ENCODE measurements at regions not wholly inside any gene's neighbourhood (a gene's known extent, or its start where the extent isn't known, plus 50 kb on each side); places are given as distances from the start of the nearest gene placed in this dataset.
"Not testable (repeated sequence)": the region's sequence is repeated elsewhere in the genome, so short reads cannot be mapped to it uniquely, and the experiment has no call there.

DNA sequence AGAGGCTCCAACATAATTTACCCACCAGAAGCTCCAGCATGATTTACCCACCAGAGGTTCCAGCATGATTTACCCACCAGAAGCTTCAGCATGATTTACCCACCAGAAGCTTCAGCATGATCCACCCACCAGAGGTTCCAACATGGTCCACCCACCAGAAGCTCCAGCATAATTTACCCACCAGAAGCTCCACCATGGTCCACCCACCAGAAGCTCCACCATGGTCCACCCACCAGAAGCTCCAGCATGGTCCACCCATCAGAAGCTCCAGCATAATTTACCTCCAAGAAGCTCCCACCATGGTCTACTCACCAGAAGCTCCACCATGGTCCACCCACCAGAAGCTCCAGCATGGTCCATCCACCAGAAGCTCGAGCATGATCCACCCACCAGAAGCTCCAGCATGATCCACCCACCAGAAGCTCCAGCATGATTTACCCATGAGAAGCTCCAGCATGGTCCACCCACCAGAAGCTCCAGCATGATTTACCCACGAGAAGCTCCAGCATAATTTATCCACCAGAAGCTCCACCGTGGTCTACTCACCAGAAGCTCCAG, 137.0 kb upstream of the TPTE start:
- H3K27ac Mint-ChIP-seq; H3K4me1 Mint-ChIP-seq; H3K36me3 Mint-ChIP-seq; H3K27me3 Mint-ChIP-seq; H3K36me3 ChIP-seq (ENCODE audit: control insufficient read depth, insufficient read depth, low read length); H3K4me3 Mint-ChIP-seq; H3K27me3 ChIP-seq (ENCODE audit: control insufficient read depth, insufficient read depth, low read length); H3K4me1 ChIP-seq (ENCODE audit: control insufficient read depth, insufficient read depth, low read length, poor library complexity, severe bottlenecking); H3K9me3 Mint-ChIP-seq; H3K27ac ChIP-seq (ENCODE audit: insufficient read depth, low read length, poor library complexity, severe bottlenecking); DNase-seq; H3K4me3 ChIP-seq (ENCODE audit: low read depth, low read length); ATAC-seq (ENCODE audit: low read depth in 2 of 2): not testable (repeated sequence)
- H3K9me3 ChIP-seq (ENCODE audit: control insufficient read depth in 2 of 2, low read length in 2 of 2): peaks cover 15 to 71% of the 10 kb centered on the region in 2 experiments

DNA sequence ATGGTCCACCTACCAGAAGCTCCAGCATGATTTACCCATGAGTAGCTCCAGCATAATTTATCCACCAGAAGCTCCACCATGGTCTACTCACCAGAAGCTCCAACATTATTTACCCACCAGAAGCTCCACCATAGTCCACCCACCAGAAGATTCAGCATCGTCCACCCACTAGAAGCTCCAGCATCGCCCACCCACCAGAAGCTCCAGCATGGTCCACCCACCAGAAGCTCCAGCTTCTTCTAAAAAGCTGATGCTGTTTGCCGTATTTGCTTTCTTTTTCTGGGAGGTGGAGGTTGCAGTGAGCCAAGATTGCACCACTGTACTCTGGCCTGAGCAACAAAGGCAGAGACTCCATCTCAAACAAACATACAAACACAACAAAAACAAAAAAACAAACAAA, 136.2 kb upstream of the TPTE start:
- H3K27me3 Mint-ChIP-seq; DNase-seq; H3K36me3 ChIP-seq (ENCODE audit: control insufficient read depth, insufficient read depth, low read length); H3K27me3 ChIP-seq (ENCODE audit: control insufficient read depth, insufficient read depth, low read length); H3K27ac Mint-ChIP-seq; H3K36me3 Mint-ChIP-seq; H3K4me3 Mint-ChIP-seq; H3K4me1 ChIP-seq (ENCODE audit: control insufficient read depth, insufficient read depth, low read length, poor library complexity, severe bottlenecking); H3K27ac ChIP-seq (ENCODE audit: insufficient read depth, low read length, poor library complexity, severe bottlenecking); H3K9me3 Mint-ChIP-seq; H3K4me3 ChIP-seq (ENCODE audit: low read depth, low read length); ATAC-seq (ENCODE audit: low read depth in 2 of 2); H3K4me1 Mint-ChIP-seq: not testable (repeated sequence)
- H3K9me3 ChIP-seq (ENCODE audit: control insufficient read depth in 2 of 2, low read length in 2 of 2): peaks cover 15 to 72% of the 10 kb centered on the region in 2 experiments

DNA sequence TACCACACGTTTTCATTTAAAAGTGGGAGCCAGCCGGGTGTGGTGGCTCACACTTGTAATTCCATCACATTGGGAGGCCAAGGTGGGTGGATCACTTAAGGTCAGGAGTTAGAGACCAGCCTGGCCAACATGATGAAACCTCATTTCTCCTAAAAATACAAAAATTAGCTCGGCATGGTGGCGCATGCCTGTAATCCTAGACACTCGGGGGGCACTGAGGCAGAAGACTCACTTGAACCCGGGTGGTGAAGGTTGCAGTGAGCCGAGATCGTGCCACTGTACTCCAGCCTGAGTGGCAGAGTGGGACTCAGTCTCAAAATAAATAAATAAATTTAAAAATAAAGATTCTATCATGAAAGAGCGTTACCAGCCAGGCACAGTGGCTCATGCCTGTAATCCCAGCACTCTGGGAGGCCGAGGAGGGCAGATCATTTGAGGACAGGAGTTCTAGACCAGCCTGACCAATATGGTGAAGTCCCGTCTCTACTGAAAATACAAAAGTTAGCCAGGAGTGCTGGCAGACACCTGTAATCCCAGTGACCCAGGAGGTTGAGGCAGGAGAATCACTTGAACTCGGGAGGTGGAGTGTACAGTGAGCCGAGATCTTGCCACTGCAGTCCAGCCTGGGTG, 135.4 kb upstream of the TPTE start:
- H3K4me3 Mint-ChIP-seq; H3K4me1 Mint-ChIP-seq; DNase-seq; H3K4me1 ChIP-seq (ENCODE audit: control insufficient read depth, insufficient read depth, low read length, poor library complexity, severe bottlenecking); H3K27ac ChIP-seq (ENCODE audit: insufficient read depth, low read length, poor library complexity, severe bottlenecking); H3K27me3 ChIP-seq (ENCODE audit: control insufficient read depth, insufficient read depth, low read length); H3K27me3 Mint-ChIP-seq; H3K36me3 ChIP-seq (ENCODE audit: control insufficient read depth, insufficient read depth, low read length); H3K4me3 ChIP-seq (ENCODE audit: low read depth, low read length); H3K27ac Mint-ChIP-seq; H3K36me3 Mint-ChIP-seq; ATAC-seq (ENCODE audit: low read depth in 2 of 2); H3K9me3 Mint-ChIP-seq: not testable (repeated sequence)
- peaks cover 15 to 67% of the 10 kb centered on the region in 2 experiments for H3K9me3 ChIP-seq (ENCODE audit: control insufficient read depth in 2 of 2, low read length in 2 of 2)

DNA sequence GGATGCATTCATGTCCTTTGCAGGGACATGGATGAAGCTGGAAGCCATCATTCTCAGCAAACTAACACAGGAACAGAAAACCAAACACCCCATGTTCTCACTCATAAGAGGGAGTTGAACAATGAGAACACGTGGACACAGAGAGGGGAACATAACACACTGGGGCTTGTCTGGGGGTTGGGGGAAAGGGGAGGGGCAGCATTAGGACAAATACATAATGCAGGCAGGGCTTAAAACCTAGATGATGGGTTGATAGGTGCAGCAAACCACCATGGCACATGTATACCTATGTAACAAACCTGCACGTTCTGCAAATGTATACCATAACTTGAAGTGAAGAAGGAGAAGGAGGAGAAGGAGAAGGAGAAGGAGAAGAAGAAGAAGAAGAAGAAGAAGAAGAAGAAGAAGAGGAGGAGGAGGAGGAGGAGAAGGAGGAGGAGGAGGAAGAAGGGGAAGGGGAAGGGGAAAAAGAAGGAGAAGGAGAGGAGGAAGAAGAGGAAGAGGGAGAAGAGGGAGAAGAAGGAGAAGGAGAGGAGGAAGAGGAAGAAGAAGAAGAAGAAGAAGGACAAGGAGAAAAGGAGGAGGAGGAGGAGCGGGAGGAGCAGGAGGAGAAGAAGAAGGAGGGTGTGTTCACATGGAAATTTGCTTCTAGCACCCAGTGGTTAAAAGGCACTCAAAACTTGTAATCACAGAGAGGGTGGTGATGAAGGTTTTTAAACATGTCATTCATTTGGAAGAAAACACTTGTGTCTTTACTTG, 133.5 kb upstream of the TPTE start:
- H3K27me3 Mint-ChIP-seq; H3K4me3 Mint-ChIP-seq; H3K4me3 ChIP-seq (ENCODE audit: low read depth, low read length); H3K27ac Mint-ChIP-seq; ATAC-seq (ENCODE audit: low read depth in 2 of 2); H3K36me3 Mint-ChIP-seq; H3K27ac ChIP-seq (ENCODE audit: insufficient read depth, low read length, poor library complexity, severe bottlenecking); H3K36me3 ChIP-seq (ENCODE audit: control insufficient read depth, insufficient read depth, low read length); H3K9me3 Mint-ChIP-seq; DNase-seq; H3K4me1 Mint-ChIP-seq; H3K27me3 ChIP-seq (ENCODE audit: control insufficient read depth, insufficient read depth, low read length); H3K4me1 ChIP-seq (ENCODE audit: control insufficient read depth, insufficient read depth, low read length, poor library complexity, severe bottlenecking): not testable (repeated sequence)
- peaks cover 10 to 53% of the 10 kb centered on the region in 2 experiments for H3K9me3 ChIP-seq (ENCODE audit: control insufficient read depth in 2 of 2, low read length in 2 of 2)

DNA sequence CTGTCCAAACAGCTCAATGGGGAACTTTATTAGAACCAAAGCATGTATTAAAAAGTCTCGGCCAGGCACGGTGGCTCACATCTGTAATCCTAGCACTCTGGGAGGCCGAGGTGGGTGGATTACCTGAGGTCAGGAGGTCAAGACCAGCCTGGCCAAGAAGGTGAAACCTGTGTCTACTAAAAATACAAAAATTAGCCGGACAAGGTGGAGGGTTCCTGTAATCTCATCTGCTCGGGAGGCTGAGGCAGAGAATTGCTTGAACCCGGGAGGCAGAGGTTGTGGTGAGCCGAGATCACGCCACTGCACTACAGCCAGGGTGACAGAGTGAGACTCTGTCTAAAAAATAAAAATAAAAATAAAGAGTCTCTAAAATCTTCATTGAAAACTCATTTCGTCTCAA, 132.8 kb upstream of the TPTE start:
- not testable (repeated sequence) for H3K27ac Mint-ChIP-seq; H3K27ac ChIP-seq (ENCODE audit: insufficient read depth, low read length, poor library complexity, severe bottlenecking); H3K27me3 ChIP-seq (ENCODE audit: control insufficient read depth, insufficient read depth, low read length); H3K36me3 Mint-ChIP-seq; ATAC-seq (ENCODE audit: low read depth in 2 of 2); H3K4me1 Mint-ChIP-seq; H3K4me3 Mint-ChIP-seq; H3K36me3 ChIP-seq (ENCODE audit: control insufficient read depth, insufficient read depth, low read length); H3K9me3 Mint-ChIP-seq; H3K4me1 ChIP-seq (ENCODE audit: control insufficient read depth, insufficient read depth, low read length, poor library complexity, severe bottlenecking); H3K27me3 Mint-ChIP-seq; H3K4me3 ChIP-seq (ENCODE audit: low read depth, low read length); DNase-seq
- peaks cover 8 to 49% of the 10 kb centered on the region in 2 experiments for H3K9me3 ChIP-seq (ENCODE audit: control insufficient read depth in 2 of 2, low read length in 2 of 2)

DNA sequence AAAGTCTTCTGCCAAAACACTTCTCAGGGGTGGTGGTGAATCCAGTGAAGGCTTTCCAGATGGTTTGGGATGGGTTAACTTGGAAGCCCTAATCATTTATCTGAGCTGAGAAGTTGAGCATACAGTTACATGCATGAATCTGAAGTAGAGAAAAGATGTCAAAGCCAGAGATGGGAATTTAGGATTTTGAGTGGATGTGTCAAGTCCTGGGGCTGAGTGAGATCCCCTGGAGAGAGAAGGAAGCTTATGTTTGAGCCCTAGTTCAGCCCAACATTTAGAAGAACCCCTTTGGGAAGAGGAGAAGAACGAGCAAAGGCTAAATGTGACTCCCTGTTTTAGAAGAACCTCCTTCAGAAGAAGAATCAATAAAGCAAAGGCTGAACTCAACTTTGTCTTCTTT, 129.1 kb upstream of the TPTE start:
- DNase-seq; H3K4me3 ChIP-seq (ENCODE audit: low read depth, low read length); H3K36me3 ChIP-seq (ENCODE audit: control insufficient read depth, insufficient read depth, low read length); H3K27me3 ChIP-seq (ENCODE audit: control insufficient read depth, insufficient read depth, low read length); H3K27ac ChIP-seq (ENCODE audit: insufficient read depth, low read length, poor library complexity, severe bottlenecking); H3K4me1 ChIP-seq (ENCODE audit: control insufficient read depth, insufficient read depth, low read length, poor library complexity, severe bottlenecking); H3K27ac Mint-ChIP-seq; ATAC-seq (ENCODE audit: low read depth in 2 of 2); H3K4me1 Mint-ChIP-seq; H3K9me3 Mint-ChIP-seq; H3K27me3 Mint-ChIP-seq; H3K4me3 Mint-ChIP-seq; H3K36me3 Mint-ChIP-seq: not testable (repeated sequence)
- peaks cover 6 to 21% of the 10 kb centered on the region in 2 experiments for H3K9me3 ChIP-seq (ENCODE audit: control insufficient read depth in 2 of 2, low read length in 2 of 2)

DNA sequence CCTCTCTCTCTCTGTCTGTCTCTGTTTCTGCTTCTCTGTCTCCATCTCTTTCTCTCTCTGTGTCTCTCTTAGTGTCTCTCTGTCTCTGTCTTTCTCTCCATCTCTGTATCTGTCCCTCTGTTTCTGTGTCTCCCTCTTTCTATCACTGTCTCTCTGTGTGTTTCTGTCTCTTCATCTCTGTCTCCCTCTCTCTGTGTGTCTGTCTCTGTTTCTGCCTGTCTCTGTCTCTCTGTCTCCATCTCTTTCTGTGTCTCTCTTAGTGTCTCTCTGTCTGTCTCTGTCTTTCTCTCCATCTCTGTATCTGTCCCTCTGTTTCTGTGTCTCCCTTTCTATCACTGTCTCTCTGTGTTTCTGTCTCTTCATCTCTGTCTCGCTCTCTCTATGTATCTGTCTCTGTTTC, 125.4 kb upstream of the TPTE start:
- DNase-seq; H3K9me3 Mint-ChIP-seq; H3K36me3 Mint-ChIP-seq; H3K4me1 Mint-ChIP-seq; H3K4me1 ChIP-seq (ENCODE audit: control insufficient read depth, insufficient read depth, low read length, poor library complexity, severe bottlenecking); H3K27ac Mint-ChIP-seq; H3K4me3 Mint-ChIP-seq; H3K36me3 ChIP-seq (ENCODE audit: control insufficient read depth, insufficient read depth, low read length); H3K27me3 Mint-ChIP-seq; H3K27me3 ChIP-seq (ENCODE audit: control insufficient read depth, insufficient read depth, low read length); H3K9me3 ChIP-seq (ENCODE audit: control insufficient read depth in 2 of 2, low read length in 2 of 2); H3K4me3 ChIP-seq (ENCODE audit: low read depth, low read length); ATAC-seq (ENCODE audit: low read depth in 2 of 2); H3K27ac ChIP-seq (ENCODE audit: insufficient read depth, low read length, poor library complexity, severe bottlenecking): not testable (repeated sequence)

DNA sequence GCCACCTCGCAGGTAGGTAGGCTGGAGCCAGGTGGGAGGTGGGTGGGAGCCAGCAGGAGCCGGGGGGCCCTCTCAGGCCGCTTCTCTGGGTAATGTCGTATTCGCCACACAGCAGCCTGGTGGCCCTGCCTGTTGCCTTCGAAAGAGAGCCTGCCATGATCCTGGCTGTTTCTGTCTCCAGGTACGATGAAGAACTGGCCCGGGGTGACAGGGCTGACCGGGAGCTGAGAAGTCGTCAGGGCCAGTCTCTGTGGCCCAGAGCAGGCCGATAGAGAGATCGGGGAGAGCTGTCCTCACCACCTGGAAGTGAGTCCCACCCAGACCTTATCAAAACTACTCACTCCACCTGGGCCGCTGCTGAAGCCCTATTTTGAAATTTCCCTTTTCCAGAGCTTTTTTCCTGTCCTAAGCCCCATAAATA, 123.9 kb upstream of the TPTE start:
- H3K27me3 ChIP-seq (ENCODE audit: control insufficient read depth, insufficient read depth, low read length); H3K4me1 ChIP-seq (ENCODE audit: control insufficient read depth, insufficient read depth, low read length, poor library complexity, severe bottlenecking); H3K36me3 ChIP-seq (ENCODE audit: control insufficient read depth, insufficient read depth, low read length); H3K27ac Mint-ChIP-seq; H3K9me3 Mint-ChIP-seq; H3K4me3 ChIP-seq (ENCODE audit: low read depth, low read length); H3K36me3 Mint-ChIP-seq; ATAC-seq (ENCODE audit: low read depth in 2 of 2); DNase-seq; H3K27ac ChIP-seq (ENCODE audit: insufficient read depth, low read length, poor library complexity, severe bottlenecking); H3K4me3 Mint-ChIP-seq; H3K27me3 Mint-ChIP-seq; H3K4me1 Mint-ChIP-seq: not testable (repeated sequence)
- H3K9me3 ChIP-seq (ENCODE audit: control insufficient read depth in 2 of 2, low read length in 2 of 2): peaks cover 7 to 24% of the 10 kb centered on the region in 2 experiments

Data from CD4-positive, CD25-positive, alpha-beta regulatory T cell (primary cell).